ENCODE measurements at regions not wholly inside any gene's neighbourhood (a gene's known extent, or its start where the extent isn't known, plus 50 kb on each side); places are given as distances from the start of the nearest gene placed in this dataset.

- H3K27me3 Mint-ChIP-seq (ENCODE audit: low read depth): no peaks in the 10 kb centered on the region
- H3K4me3 Mint-ChIP-seq: no peak overlapping the region
- no peaks in the 10 kb centered on the region for H3K9me3 Mint-ChIP-seq
- H3K36me3 Mint-ChIP-seq (ENCODE audit: low read depth): no peaks in the 10 kb centered on the region
- no peaks in the 10 kb centered on the region for H3K4me1 Mint-ChIP-seq (ENCODE audit: low read depth)
- H3K27ac Mint-ChIP-seq: no peak overlapping the region
Observed at GRCh38 chr16:73872856-73873255, 423.8 kb upstream of the PSMD7 start.

GRCh38 chr16:73871088-73871733, 425.4 kb upstream of the PSMD7 start:
- Mint-ChIP-seq H3K4me1 (ENCODE audit: low read depth) (no peaks in the 10 kb centered on the region), H3K27ac (no peak overlapping the region), H3K36me3 (ENCODE audit: low read depth) (no peaks in the 10 kb centered on the region), H3K9me3 (no peaks in the 10 kb centered on the region), H3K4me3 (no peak overlapping the region), H3K27me3 (ENCODE audit: low read depth) (no peaks in the 10 kb centered on the region)

- no peaks in the 10 kb centered on the region for H3K4me1 Mint-ChIP-seq (ENCODE audit: low read depth)
- H3K4me3 Mint-ChIP-seq: no peak overlapping the region
Observed at GRCh38 chr16:73869126-73869525, 427.5 kb upstream of the PSMD7 start.

GRCh38 chr16:73864868-73865267, 431.7 kb upstream of the PSMD7 start:
- Mint-ChIP-seq H3K9me3 (no peaks in the 10 kb centered on the region), H3K36me3 (ENCODE audit: low read depth) (no peaks in the 10 kb centered on the region), H3K4me1 (ENCODE audit: low read depth) (no peaks in the 10 kb centered on the region), H3K4me3 (no peak overlapping the region), H3K27me3 (ENCODE audit: low read depth) (no peaks in the 10 kb centered on the region), H3K27ac (no peak overlapping the region)

More at GRCh38 chr16:73869126-73869525, 427.5 kb upstream of the PSMD7 start:
- Mint-ChIP-seq H3K9me3 (no peaks in the 10 kb centered on the region), H3K27me3 (ENCODE audit: low read depth) (no peaks in the 10 kb centered on the region), H3K27ac (no peak overlapping the region), H3K36me3 (ENCODE audit: low read depth) (no peaks in the 10 kb centered on the region)

GRCh38 chr16:73858326-73858725, 438.3 kb upstream of the PSMD7 start:
- Mint-ChIP-seq H3K27me3 (ENCODE audit: low read depth) (no peaks in the 10 kb centered on the region), H3K36me3 (ENCODE audit: low read depth) (no peaks in the 10 kb centered on the region), H3K9me3 (no peaks in the 10 kb centered on the region), H3K4me3 (no peak overlapping the region), H3K4me1 (ENCODE audit: low read depth) (no peaks in the 10 kb centered on the region), H3K27ac (no peak overlapping the region)

- H3K36me3 Mint-ChIP-seq (ENCODE audit: low read depth): no peaks in the 10 kb centered on the region
- no peak overlapping the region for H3K27ac Mint-ChIP-seq
- H3K4me1 Mint-ChIP-seq (ENCODE audit: low read depth): no peaks in the 10 kb centered on the region
- no peaks in the 10 kb centered on the region for H3K27me3 Mint-ChIP-seq (ENCODE audit: low read depth)
- H3K9me3 Mint-ChIP-seq: no peaks in the 10 kb centered on the region
- H3K4me3 Mint-ChIP-seq: no peak overlapping the region
Observed at GRCh38 chr16:73853968-73854367, 442.6 kb upstream of the PSMD7 start.

GRCh38 chr16:73852561-73852960, 444.1 kb upstream of the PSMD7 start:
- Mint-ChIP-seq H3K36me3 (ENCODE audit: low read depth) (no peaks in the 10 kb centered on the region), H3K9me3 (no peaks in the 10 kb centered on the region), H3K27me3 (ENCODE audit: low read depth) (no peaks in the 10 kb centered on the region), H3K27ac (no peak overlapping the region), H3K4me1 (ENCODE audit: low read depth) (no peaks in the 10 kb centered on the region), H3K4me3 (no peak overlapping the region)

- Mint-ChIP-seq H3K4me1 (ENCODE audit: low read depth) (no peaks in the 10 kb centered on the region), H3K4me3 (no peak overlapping the region), H3K27me3 (ENCODE audit: low read depth) (no peaks in the 10 kb centered on the region), H3K27ac (no peak overlapping the region), H3K9me3 (no peaks in the 10 kb centered on the region), H3K36me3 (ENCODE audit: low read depth) (no peaks in the 10 kb centered on the region)
Observed at GRCh38 chr16:73848993-73849392, 447.6 kb upstream of the PSMD7 start.

- H3K36me3 Mint-ChIP-seq (ENCODE audit: low read depth): no peaks in the 10 kb centered on the region
Observed at GRCh38 chr16:73847090-73847489, 449.5 kb upstream of the PSMD7 start.

GRCh38 chr16:73846356-73846755, 450.3 kb upstream of the PSMD7 start:
- Mint-ChIP-seq H3K27me3 (ENCODE audit: low read depth) (no peaks in the 10 kb centered on the region), H3K4me1 (ENCODE audit: low read depth) (no peaks in the 10 kb centered on the region), H3K27ac (no peak overlapping the region), H3K36me3 (ENCODE audit: low read depth) (no peaks in the 10 kb centered on the region), H3K4me3 (no peak overlapping the region), H3K9me3 (no peaks in the 10 kb centered on the region)

More at GRCh38 chr16:73847090-73847489, 449.5 kb upstream of the PSMD7 start:
- H3K9me3 Mint-ChIP-seq: no peaks in the 10 kb centered on the region
- H3K4me1 Mint-ChIP-seq (ENCODE audit: low read depth): no peaks in the 10 kb centered on the region
- H3K27ac Mint-ChIP-seq: no peak overlapping the region
- H3K4me3 Mint-ChIP-seq: no peak overlapping the region
- no peaks in the 10 kb centered on the region for H3K27me3 Mint-ChIP-seq (ENCODE audit: low read depth)

- H3K9me3 Mint-ChIP-seq: no peaks in the 10 kb centered on the region
- H3K36me3 Mint-ChIP-seq (ENCODE audit: low read depth): no peaks in the 10 kb centered on the region
- no peak overlapping the region for H3K27ac Mint-ChIP-seq
- H3K27me3 Mint-ChIP-seq (ENCODE audit: low read depth): no peaks in the 10 kb centered on the region
- H3K4me1 Mint-ChIP-seq (ENCODE audit: low read depth): no peaks in the 10 kb centered on the region
- no peak overlapping the region for H3K4me3 Mint-ChIP-seq
Observed at GRCh38 chr16:73846007-73846330, 450.6 kb upstream of the PSMD7 start.

GRCh38 chr16:73845238-73846006, 451.2 kb upstream of the PSMD7 start:
- no peaks in the 10 kb centered on the region for H3K36me3 Mint-ChIP-seq (ENCODE audit: low read depth)

GRCh38 chr16:73840728-73841127, 455.9 kb upstream of the PSMD7 start:
- Mint-ChIP-seq H3K27ac (no peak overlapping the region), H3K4me1 (ENCODE audit: low read depth) (no peaks in the 10 kb centered on the region), H3K9me3 (peaks cover 13% of the 10 kb centered on the region), H3K4me3 (no peak overlapping the region), H3K27me3 (ENCODE audit: low read depth) (no peaks in the 10 kb centered on the region), H3K36me3 (ENCODE audit: low read depth) (no peaks in the 10 kb centered on the region)

More at GRCh38 chr16:73845238-73846006, 451.2 kb upstream of the PSMD7 start:
- H3K4me3 Mint-ChIP-seq: no peak overlapping the region
- no peak overlapping the region for H3K27ac Mint-ChIP-seq
- H3K9me3 Mint-ChIP-seq: no peaks in the 10 kb centered on the region
- H3K4me1 Mint-ChIP-seq (ENCODE audit: low read depth): no peaks in the 10 kb centered on the region
- H3K27me3 Mint-ChIP-seq (ENCODE audit: low read depth): no peaks in the 10 kb centered on the region

- Mint-ChIP-seq H3K9me3 (peaks cover 24% of the 10 kb centered on the region), H3K27ac (no peak overlapping the region), H3K36me3 (ENCODE audit: low read depth) (no peaks in the 10 kb centered on the region), H3K4me3 (no peak overlapping the region), H3K4me1 (ENCODE audit: low read depth) (no peaks in the 10 kb centered on the region), H3K27me3 (ENCODE audit: low read depth) (no peaks in the 10 kb centered on the region)
Observed at GRCh38 chr16:73831220-73831619, 465.4 kb upstream of the PSMD7 start.

- H3K9me3 Mint-ChIP-seq: peaks cover 19% of the 10 kb centered on the region
- no peak overlapping the region for H3K4me3 Mint-ChIP-seq
- H3K27me3 Mint-ChIP-seq (ENCODE audit: low read depth): no peaks in the 10 kb centered on the region
- H3K4me1 Mint-ChIP-seq (ENCODE audit: low read depth): no peaks in the 10 kb centered on the region
- H3K27ac Mint-ChIP-seq: no peak overlapping the region
- no peaks in the 10 kb centered on the region for H3K36me3 Mint-ChIP-seq (ENCODE audit: low read depth)
Observed at GRCh38 chr16:73823205-73823849, 473.3 kb upstream of the PSMD7 start.
